ENCODE measurements at regions not wholly inside any gene's neighbourhood (a gene's known extent, or its start where the extent isn't known, plus 50 kb on each side); places are given as distances from the start of the nearest gene placed in this dataset.

- POLR2A ChIA-PET (ENCODE audit: unreplicated experiment): no interaction called here
- BruUV-seq (replicated peaks): no TSS peak
- Histone ChIP-seq H3K4me1 (ENCODE audit: control insufficient read depth, insufficient read depth, low read length) (no peaks in the 10 kb centered on the region), H3K9ac (ENCODE audit: low read depth, low read length) (no peak overlapping the region), H2BK20ac (ENCODE audit: low read depth, low read length) (no peak overlapping the region), H3K4ac (ENCODE audit: low read depth, low read length) (no peak overlapping the region), H3K9me3 (ENCODE audit: control insufficient read depth, insufficient read depth, low read length) (no peaks in the 10 kb centered on the region), H4K8ac (ENCODE audit: low read depth in 2 of 2, low read length in 2 of 2) (no peak overlapping the region), H2BK15ac (ENCODE audit: low read depth, low read length) (no peak overlapping the region), H3K36me3 (ENCODE audit: control insufficient read depth, insufficient read depth, low read length) (no peaks in the 10 kb centered on the region), H2AK9ac (replicated peaks; ENCODE audit: low read depth, low read length, poor library complexity) (no peak overlapping the region), H3K27me3 (ENCODE audit: control insufficient read depth, insufficient read depth, low read length) (peaks cover 9% of the 10 kb centered on the region; the same call in 1 of the 2 replicates), H2BK5ac (ENCODE audit: low read depth, low read length, poor library complexity, severe bottlenecking) (no peak overlapping the region), H3K27ac (ENCODE audit: insufficient read depth, low read length) (no peak overlapping the region), H3K18ac (ENCODE audit: low read depth, low read length) (no peak overlapping the region), H3K56ac (ENCODE audit: extremely low read depth, insufficient read depth, low read length) (no peak overlapping the region), H2BK120ac (ENCODE audit: low read depth, low read length) (no peak overlapping the region), H3K79me1 (ENCODE audit: low read depth in 1 of 2, low read length in 2 of 2) (no peaks in the 10 kb centered on the region), H3K14ac (replicated peaks; ENCODE audit: low read depth, low read length) (no peak overlapping the region), H4K5ac (ENCODE audit: low read depth, low read length) (no peak overlapping the region), H3K9me1 (ENCODE audit: insufficient read depth, low read length) (no peaks in the 10 kb centered on the region), H4K91ac (ENCODE audit: insufficient read depth, low read depth, low read length) (no peak overlapping the region), H2AK5ac (ENCODE audit: low read depth, low read length) (no peak overlapping the region), H4K20me1 (ENCODE audit: insufficient read depth, low read length) (no peaks in the 10 kb centered on the region), H3K4me3 (ENCODE audit: insufficient read depth, low read depth, low read length) (no peak overlapping the region), H3K4me2 (ENCODE audit: low read depth, low read length) (no peak overlapping the region), H3K23ac (ENCODE audit: low read depth, low read length) (no peak overlapping the region), H2AFZ (replicated peaks; ENCODE audit: low read length, poor library complexity) (no peak overlapping the region)
- 28% methylated on average over 4 of the region's 10 CpGs; no CpG with 5 or more reads in 1 of the 2 experiments for WGBS, 2 experiments (ENCODE audit: extremely low coverage in 2 of 2, insufficient read length in 1 of 2)
- TF ChIP-seq POLR2A (IDR thresholded peaks at IDR 0.05; ENCODE audit: low read depth, low read length) (no peak), RAD21 (IDR thresholded peaks at IDR 0.05; ENCODE audit: low read length) (no peak), MAZ (IDR thresholded peaks at IDR 0.05; ENCODE audit: borderline replicate concordance, low read depth, low read length) (no peak), RFX5 (IDR thresholded peaks at IDR 0.05; ENCODE audit: low read depth, low read length) (no peak), FOS (IDR thresholded peaks at IDR 0.05; ENCODE audit: low read depth, low read length) (no peak), NFE2L2 (IDR thresholded peaks at IDR 0.05; ENCODE audit: low read depth, low read length) (no peak)
- TF ChIP-seq, protein P1, sequence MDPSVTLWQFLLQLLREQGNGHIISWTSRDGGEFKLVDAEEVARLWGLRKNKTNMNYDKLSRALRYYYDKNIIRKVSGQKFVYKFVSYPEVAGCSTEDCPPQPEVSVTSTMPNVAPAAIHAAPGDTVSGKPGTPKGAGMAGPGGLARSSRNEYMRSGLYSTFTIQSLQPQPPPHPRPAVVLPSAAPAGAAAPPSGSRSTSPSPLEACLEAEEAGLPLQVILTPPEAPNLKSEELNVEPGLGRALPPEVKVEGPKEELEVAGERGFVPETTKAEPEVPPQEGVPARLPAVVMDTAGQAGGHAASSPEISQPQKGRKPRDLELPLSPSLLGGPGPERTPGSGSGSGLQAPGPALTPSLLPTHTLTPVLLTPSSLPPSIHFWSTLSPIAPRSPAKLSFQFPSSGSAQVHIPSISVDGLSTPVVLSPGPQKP (IDR thresholded peaks at IDR 0.05; ENCODE audit: borderline replicate concordance, low read depth, low read length): no peak
- TF ChIP-seq, protein P2, sequence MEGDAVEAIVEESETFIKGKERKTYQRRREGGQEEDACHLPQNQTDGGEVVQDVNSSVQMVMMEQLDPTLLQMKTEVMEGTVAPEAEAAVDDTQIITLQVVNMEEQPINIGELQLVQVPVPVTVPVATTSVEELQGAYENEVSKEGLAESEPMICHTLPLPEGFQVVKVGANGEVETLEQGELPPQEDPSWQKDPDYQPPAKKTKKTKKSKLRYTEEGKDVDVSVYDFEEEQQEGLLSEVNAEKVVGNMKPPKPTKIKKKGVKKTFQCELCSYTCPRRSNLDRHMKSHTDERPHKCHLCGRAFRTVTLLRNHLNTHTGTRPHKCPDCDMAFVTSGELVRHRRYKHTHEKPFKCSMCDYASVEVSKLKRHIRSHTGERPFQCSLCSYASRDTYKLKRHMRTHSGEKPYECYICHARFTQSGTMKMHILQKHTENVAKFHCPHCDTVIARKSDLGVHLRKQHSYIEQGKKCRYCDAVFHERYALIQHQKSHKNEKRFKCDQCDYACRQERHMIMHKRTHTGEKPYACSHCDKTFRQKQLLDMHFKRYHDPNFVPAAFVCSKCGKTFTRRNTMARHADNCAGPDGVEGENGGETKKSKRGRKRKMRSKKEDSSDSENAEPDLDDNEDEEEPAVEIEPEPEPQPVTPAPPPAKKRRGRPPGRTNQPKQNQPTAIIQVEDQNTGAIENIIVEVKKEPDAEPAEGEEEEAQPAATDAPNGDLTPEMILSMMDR (conservative IDR thresholded peaks at IDR 0.05; ENCODE audit: low read depth, low read length): no peak
- intact Hi-C loops (cut with micrococcal nuclease) (no loop called here), dilution Hi-C loops (cut with HindIII; ENCODE audit: low sequenced_read_pairs, unreplicated experiment) (no loop called here), in situ Hi-C loops (cut with MboI; ENCODE audit: low sequenced_read_pairs) (no loop called here)
- CTCF ChIA-PET: no interaction called here
- ATAC-seq (ENCODE audit: low read depth): no peak
- DNase-seq: no peak
Measured at GRCh38 chr16:73354434-73354833, 306.5 kb upstream of the ZFHX3 start.
